ENCODE measurements at regions not wholly inside any gene's neighbourhood (a gene's known extent, or its start where the extent isn't known, plus 50 kb on each side); places are given as distances from the start of the nearest gene placed in this dataset.

DNA sequence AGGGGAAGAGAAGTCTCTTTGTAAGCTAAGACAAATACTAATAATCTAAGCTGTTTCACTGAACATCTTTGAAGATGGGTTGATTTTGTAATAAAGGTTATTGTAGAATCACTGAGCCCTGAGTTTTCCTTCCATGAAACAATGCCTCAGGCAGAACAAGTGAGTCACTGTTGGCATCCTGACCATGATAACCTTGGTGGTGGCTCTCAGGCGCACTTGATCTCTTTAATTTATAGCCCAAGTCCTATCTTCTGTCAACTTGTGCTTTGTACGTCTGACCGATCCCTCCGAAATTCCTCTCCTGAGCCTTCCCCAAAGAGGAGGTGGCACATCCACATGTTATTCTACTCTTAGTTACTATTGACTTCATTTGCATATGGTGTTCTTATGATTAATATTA, 812.9 kb downstream of the REEP3 start:
- Mint-ChIP-seq H3K9me3 (ENCODE audit: unreplicated experiment) (no peaks in the 10 kb centered on the region), H3K4me1 (ENCODE audit: low read depth, unreplicated experiment) (no peaks in the 10 kb centered on the region), H3K27ac (ENCODE audit: unreplicated experiment) (no peak overlapping the region), H3K36me3 (ENCODE audit: insufficient read depth, unreplicated experiment) (no peaks in the 10 kb centered on the region), H3K27me3 (ENCODE audit: insufficient read depth, unreplicated experiment) (peaks cover 12% of the 10 kb centered on the region), H3K4me3 (ENCODE audit: unreplicated experiment) (no peak overlapping the region)
- no peak for DNase-seq
- BruUV-seq (replicated peaks) = no TSS peak
- no peaks in the 10 kb centered on the region for H3K9me3 ChIP-seq
- H3K36me3 ChIP-seq (ENCODE audit: control insufficient read depth, insufficient read depth, low read length) = no peaks in the 10 kb centered on the region
- POLR2A ChIA-PET = no interaction called here
- H3K27me3 ChIP-seq (replicated peaks; ENCODE audit: control insufficient read depth, insufficient read depth, low read length) = no peaks in the 10 kb centered on the region
- intact Hi-C loops (cut with micrococcal nuclease; ENCODE audit: unreplicated experiment) = no loop called here
- H3K4me1 ChIP-seq = no peaks in the 10 kb centered on the region
- TF ChIP-seq, protein P1, sequence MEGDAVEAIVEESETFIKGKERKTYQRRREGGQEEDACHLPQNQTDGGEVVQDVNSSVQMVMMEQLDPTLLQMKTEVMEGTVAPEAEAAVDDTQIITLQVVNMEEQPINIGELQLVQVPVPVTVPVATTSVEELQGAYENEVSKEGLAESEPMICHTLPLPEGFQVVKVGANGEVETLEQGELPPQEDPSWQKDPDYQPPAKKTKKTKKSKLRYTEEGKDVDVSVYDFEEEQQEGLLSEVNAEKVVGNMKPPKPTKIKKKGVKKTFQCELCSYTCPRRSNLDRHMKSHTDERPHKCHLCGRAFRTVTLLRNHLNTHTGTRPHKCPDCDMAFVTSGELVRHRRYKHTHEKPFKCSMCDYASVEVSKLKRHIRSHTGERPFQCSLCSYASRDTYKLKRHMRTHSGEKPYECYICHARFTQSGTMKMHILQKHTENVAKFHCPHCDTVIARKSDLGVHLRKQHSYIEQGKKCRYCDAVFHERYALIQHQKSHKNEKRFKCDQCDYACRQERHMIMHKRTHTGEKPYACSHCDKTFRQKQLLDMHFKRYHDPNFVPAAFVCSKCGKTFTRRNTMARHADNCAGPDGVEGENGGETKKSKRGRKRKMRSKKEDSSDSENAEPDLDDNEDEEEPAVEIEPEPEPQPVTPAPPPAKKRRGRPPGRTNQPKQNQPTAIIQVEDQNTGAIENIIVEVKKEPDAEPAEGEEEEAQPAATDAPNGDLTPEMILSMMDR (IDR thresholded peaks at IDR 0.05; ENCODE audit: insufficient read depth in 1 of 2, low read depth in 1 of 2, low read length in 1 of 2, severe bottlenecking in 1 of 2, unreplicated experiment in 1 of 2) = no peak
- no peak overlapping the region for H3K4me3 ChIP-seq (ENCODE audit: low read depth, low read length)
- CTCF ChIA-PET = no interaction called here

DNA sequence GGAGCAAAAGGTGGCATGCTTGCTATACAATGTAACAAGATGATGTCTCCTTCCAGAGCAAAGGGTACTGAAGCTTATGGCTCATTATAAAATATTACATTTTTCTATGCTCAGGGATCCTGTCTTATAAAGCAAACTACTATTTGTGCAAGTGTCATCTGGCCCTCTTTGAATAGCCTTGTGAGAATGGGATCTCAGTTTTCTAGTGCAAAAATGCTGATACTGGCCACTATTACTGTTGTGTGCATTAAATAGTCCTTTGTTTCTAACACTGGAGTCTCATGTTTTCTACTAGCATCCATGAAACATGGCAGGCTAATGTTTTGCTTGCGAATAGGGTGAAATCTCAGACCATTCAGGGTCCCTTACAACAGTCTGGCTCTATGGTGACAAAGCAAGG, 823.0 kb downstream of the REEP3 start:
- Mint-ChIP-seq H3K27ac (ENCODE audit: unreplicated experiment) (no peak overlapping the region), H3K36me3 (ENCODE audit: insufficient read depth, unreplicated experiment) (no peaks in the 10 kb centered on the region), H3K4me3 (ENCODE audit: unreplicated experiment) (no peak overlapping the region), H3K9me3 (ENCODE audit: unreplicated experiment) (no peaks in the 10 kb centered on the region), H3K4me1 (ENCODE audit: low read depth, unreplicated experiment) (no peaks in the 10 kb centered on the region), H3K27me3 (ENCODE audit: insufficient read depth, unreplicated experiment) (peaks cover 8% of the 10 kb centered on the region)
- intact Hi-C loops (cut with micrococcal nuclease; ENCODE audit: unreplicated experiment) = no loop called here
- POLR2A ChIA-PET = no interaction called here
- CTCF ChIA-PET = no interaction called here
- Histone ChIP-seq H3K27me3 (replicated peaks; ENCODE audit: control insufficient read depth, insufficient read depth, low read length) (no peaks in the 10 kb centered on the region), H3K4me1 (no peaks in the 10 kb centered on the region), H3K9me3 (no peaks in the 10 kb centered on the region), H3K36me3 (ENCODE audit: control insufficient read depth, insufficient read depth, low read length) (no peaks in the 10 kb centered on the region), H3K4me3 (ENCODE audit: low read depth, low read length) (no peak overlapping the region)
- DNase-seq = no peak
- TF ChIP-seq, protein P1 (IDR thresholded peaks at IDR 0.05; ENCODE audit: insufficient read depth in 1 of 2, low read depth in 1 of 2, low read length in 1 of 2, severe bottlenecking in 1 of 2, unreplicated experiment in 1 of 2) = no peak
- no TSS peak for BruUV-seq (replicated peaks)

DNA sequence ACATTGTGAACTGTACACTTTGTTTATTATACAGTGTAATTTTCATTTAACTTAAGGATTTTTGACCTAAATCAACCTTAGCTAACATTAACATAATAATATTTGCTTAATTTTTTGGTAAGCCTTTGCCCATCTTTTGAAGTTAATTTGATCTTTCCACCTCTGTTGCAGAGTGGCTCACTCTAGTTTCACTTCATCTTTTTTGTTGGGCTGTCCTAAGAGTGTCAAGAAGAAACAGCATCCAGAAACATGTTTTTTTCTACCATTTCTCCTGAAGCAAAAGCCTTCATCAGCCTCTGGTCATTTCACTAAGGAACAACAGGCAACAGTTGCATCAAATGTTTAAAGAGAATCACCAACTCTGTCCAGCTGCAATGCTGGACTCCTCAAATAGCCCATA, 824.7 kb downstream of the REEP3 start:
- Mint-ChIP-seq H3K9me3 (ENCODE audit: unreplicated experiment) (no peaks in the 10 kb centered on the region), H3K36me3 (ENCODE audit: insufficient read depth, unreplicated experiment) (no peaks in the 10 kb centered on the region)
- H3K27me3 ChIP-seq (replicated peaks; ENCODE audit: control insufficient read depth, insufficient read depth, low read length) = no peaks in the 10 kb centered on the region

More for the DNA sequence above, 824.7 kb downstream of the REEP3 start:
- Mint-ChIP-seq H3K4me3 (ENCODE audit: unreplicated experiment) (no peak overlapping the region), H3K27me3 (ENCODE audit: insufficient read depth, unreplicated experiment) (peaks cover 8% of the 10 kb centered on the region), H3K27ac (ENCODE audit: unreplicated experiment) (no peak overlapping the region), H3K4me1 (ENCODE audit: low read depth, unreplicated experiment) (no peaks in the 10 kb centered on the region)
- no peaks in the 10 kb centered on the region for H3K36me3 ChIP-seq (ENCODE audit: control insufficient read depth, insufficient read depth, low read length)
- no peak overlapping the region for H3K4me3 ChIP-seq (ENCODE audit: low read depth, low read length)
- no peak for DNase-seq
- ChIA-PET CTCF (no interaction called here), POLR2A (no interaction called here)
- no peaks in the 10 kb centered on the region for H3K4me1 ChIP-seq
- BruUV-seq (replicated peaks) = no TSS peak
- TF ChIP-seq, protein P1 (IDR thresholded peaks at IDR 0.05; ENCODE audit: insufficient read depth in 1 of 2, low read depth in 1 of 2, low read length in 1 of 2, severe bottlenecking in 1 of 2, unreplicated experiment in 1 of 2) = no peak
- intact Hi-C loops (cut with micrococcal nuclease; ENCODE audit: unreplicated experiment) = no loop called here
- H3K9me3 ChIP-seq = no peaks in the 10 kb centered on the region

All from Caco-2 (cell line).